ENCODE measurements at regions not wholly inside any gene's neighbourhood (a gene's known extent, or its start where the extent isn't known, plus 50 kb on each side); places are given as distances from the start of the nearest gene placed in this dataset.

DNA sequence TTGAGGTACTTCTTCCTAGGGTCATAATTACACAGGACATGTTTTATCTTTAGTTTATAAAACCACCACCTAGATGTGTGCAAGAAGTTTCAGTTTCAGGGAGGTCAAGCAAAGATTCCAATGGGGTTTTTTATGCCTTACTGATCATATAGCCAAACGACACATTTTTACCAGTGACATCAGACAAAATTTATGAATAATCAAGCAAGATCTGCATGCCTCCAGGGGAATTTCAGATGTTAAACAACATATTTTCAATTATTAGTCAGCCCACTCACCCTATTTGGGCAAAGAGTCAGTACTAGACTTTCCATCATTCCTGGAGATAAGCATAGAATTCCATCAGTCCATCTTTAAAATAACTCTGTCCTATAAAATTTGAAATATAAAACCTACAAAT lies 867.4 kb downstream of the KCNT2 start:
- WGBS, 2 donors: 78 to 89% methylated on average over 1 of the region's 1 CpG
- TF ChIP-seq POLR2A (IDR thresholded peaks at IDR 0.05): no peak
- TF ChIP-seq, protein P1, sequence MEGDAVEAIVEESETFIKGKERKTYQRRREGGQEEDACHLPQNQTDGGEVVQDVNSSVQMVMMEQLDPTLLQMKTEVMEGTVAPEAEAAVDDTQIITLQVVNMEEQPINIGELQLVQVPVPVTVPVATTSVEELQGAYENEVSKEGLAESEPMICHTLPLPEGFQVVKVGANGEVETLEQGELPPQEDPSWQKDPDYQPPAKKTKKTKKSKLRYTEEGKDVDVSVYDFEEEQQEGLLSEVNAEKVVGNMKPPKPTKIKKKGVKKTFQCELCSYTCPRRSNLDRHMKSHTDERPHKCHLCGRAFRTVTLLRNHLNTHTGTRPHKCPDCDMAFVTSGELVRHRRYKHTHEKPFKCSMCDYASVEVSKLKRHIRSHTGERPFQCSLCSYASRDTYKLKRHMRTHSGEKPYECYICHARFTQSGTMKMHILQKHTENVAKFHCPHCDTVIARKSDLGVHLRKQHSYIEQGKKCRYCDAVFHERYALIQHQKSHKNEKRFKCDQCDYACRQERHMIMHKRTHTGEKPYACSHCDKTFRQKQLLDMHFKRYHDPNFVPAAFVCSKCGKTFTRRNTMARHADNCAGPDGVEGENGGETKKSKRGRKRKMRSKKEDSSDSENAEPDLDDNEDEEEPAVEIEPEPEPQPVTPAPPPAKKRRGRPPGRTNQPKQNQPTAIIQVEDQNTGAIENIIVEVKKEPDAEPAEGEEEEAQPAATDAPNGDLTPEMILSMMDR (IDR thresholded peaks at IDR 0.05): no peak

DNA sequence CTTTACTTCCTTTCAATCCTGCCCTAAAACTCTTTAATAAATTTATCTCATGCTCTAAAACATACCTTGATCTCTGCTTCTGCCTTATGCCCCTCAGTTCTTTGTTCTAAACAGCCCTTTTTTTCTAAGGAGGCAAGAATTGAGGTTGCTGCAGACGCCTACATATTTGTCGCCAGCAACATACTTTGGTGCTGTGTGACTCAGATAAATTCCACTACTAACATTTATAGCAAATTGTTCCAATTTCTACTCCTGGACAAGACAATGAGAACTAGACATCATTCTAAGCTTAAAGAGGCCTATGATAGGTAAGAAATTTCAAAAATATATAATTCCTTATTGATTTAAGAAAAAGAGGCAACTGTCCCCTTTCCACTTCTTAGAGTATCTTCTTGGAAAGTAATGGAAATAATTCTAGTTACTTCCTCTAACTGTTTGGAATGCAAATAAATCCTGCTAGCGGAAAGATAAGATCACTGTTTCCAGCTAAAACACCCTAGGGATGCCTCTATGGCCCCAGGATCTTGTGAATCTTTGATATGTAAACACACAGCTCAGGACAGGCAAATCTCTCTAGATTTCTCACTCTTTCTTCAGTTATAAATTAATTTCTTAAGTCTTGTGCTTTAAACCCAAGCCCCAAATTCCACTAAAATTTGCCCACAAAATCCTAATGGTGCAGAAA lies 869.1 kb downstream of the KCNT2 start:
- no peak for DNase-seq
- Histone ChIP-seq H3K36me3 (no peaks in the 10 kb centered on the region), H3K9me3 (no peaks in the 10 kb centered on the region), H3K27ac (no peak overlapping the region), H3K27me3 (no peaks in the 10 kb centered on the region), H3K4me3 (replicated peaks in 1 of 3) (no peak overlapping the region), H3K4me1 (no peaks in the 10 kb centered on the region)
- intact Hi-C loops (cut with DNase I): no loop called here
- no peak for TF ChIP-seq POLR2A (IDR thresholded peaks at IDR 0.05)
- TF ChIP-seq, protein P1 (IDR thresholded peaks at IDR 0.05): no peak
- WGBS, 2 donors: 62 to 64% methylated on average over 3 of the region's 3 CpGs

More for the DNA sequence above, 867.4 kb downstream of the KCNT2 start:
- Histone ChIP-seq H3K27me3 (no peaks in the 10 kb centered on the region), H3K27ac (no peak overlapping the region), H3K9me3 (no peaks in the 10 kb centered on the region), H3K4me3 (replicated peaks in 1 of 3) (no peak overlapping the region), H3K36me3 (no peaks in the 10 kb centered on the region), H3K4me1 (no peaks in the 10 kb centered on the region)
- DNase-seq: no peak
- intact Hi-C loops (cut with DNase I): no loop called here

DNA sequence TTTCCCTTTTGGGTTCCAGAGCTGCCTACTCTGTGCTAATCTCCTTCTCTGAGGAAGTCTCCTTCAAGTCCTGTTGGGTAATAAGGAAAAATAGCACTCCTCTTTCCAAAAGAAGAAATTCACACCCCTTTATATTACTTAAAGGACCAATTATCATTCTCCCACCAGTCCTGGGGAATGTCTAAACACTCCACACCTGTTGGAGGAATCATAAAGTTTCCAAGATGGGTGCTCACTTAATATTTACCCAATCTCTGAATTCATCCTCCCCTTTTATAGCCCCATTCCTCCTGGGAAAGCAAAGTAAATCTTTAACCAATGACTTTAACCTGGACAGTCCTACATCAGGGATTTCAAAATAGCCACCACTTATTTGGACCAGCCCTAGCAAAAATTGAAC lies 873.1 kb downstream of the KCNT2 start:
- H3K4me3 ChIP-seq (replicated peaks in 1 of 3): no peak overlapping the region
- intact Hi-C loops (cut with DNase I): no loop called here
- DNase-seq: no peak

DNA sequence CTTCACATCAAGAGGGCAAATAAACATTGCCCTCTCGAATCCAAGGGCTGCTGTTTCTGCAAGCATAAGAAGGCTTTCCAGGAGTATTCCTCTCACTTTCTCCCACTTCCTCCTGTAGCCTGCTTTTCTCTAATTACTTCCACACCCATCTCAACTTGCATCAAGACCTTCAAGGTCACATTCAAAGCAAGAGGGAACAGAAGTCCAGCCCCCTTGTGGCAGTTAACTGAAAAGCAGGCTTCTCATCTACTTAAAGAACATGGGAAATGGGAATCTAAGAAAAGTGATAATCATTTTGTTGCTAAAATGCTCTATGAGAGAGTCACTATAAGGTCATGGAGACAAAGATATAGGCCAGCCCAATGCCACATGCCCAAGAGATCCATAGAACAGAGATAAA lies 874.4 kb downstream of the KCNT2 start:
- H3K36me3 ChIP-seq: no peaks in the 10 kb centered on the region
- H3K27me3 ChIP-seq: no peaks in the 10 kb centered on the region
- H3K4me1 ChIP-seq: no peaks in the 10 kb centered on the region
- no peak for DNase-seq
- WGBS, 2 donors: 68 to 70% methylated on average over 1 of the region's 1 CpG
- TF ChIP-seq POLR2A (IDR thresholded peaks at IDR 0.05): no peak
- TF ChIP-seq, protein P1 (IDR thresholded peaks at IDR 0.05): peak in 1 of 6 experiments; percentile 17
- H3K4me3 ChIP-seq (replicated peaks in 1 of 3): no peak overlapping the region
- intact Hi-C loops (cut with DNase I): no loop called here
- H3K27ac ChIP-seq: no peak overlapping the region
- no peaks in the 10 kb centered on the region for H3K9me3 ChIP-seq

More for the DNA sequence above, 873.1 kb downstream of the KCNT2 start:
- TF ChIP-seq POLR2A (IDR thresholded peaks at IDR 0.05): no peak
- TF ChIP-seq, protein P1 (IDR thresholded peaks at IDR 0.05): no peak
- Histone ChIP-seq H3K4me1 (no peaks in the 10 kb centered on the region), H3K9me3 (no peaks in the 10 kb centered on the region), H3K27ac (no peak overlapping the region), H3K36me3 (no peaks in the 10 kb centered on the region), H3K27me3 (no peaks in the 10 kb centered on the region)

DNA sequence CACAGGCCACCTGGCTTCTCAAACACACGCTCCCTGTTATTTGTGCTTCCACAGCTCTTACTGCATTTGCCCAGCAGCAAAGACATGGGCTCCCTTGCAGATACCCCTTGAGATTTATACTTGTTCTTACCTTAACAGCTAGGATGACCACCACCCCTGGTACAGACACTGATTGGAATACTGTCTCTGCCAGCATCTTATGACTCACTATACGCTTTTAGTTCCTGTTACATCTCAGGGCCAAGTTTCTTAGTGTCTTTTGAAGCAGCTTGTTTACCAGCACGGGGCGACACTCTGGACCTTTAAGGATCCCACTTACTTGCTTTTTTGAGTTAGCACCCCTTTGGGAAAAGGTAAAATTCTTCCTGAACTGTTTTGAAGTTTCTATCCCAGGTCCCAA lies 874.8 kb downstream of the KCNT2 start:
- no peak for TF ChIP-seq POLR2A (IDR thresholded peaks at IDR 0.05)
- TF ChIP-seq, protein P1 (IDR thresholded peaks at IDR 0.05): no peak
- intact Hi-C loops (cut with DNase I): no loop called here
- DNase-seq: no peak
- H3K27me3 ChIP-seq: no peaks in the 10 kb centered on the region
- H3K4me1 ChIP-seq: no peaks in the 10 kb centered on the region
- no peak overlapping the region for H3K4me3 ChIP-seq (replicated peaks in 1 of 3)
- no peaks in the 10 kb centered on the region for H3K36me3 ChIP-seq
- 83 to 85% methylated on average over 4 of the region's 4 CpGs for WGBS, 2 donors
- H3K27ac ChIP-seq: no peak overlapping the region
- H3K9me3 ChIP-seq: no peaks in the 10 kb centered on the region

Measured in thyroid gland (tissue), 4 donors.